GM12892 (cell line): ENCODE measurements at regions not wholly inside any gene's neighbourhood (a gene's known extent, or its start where the extent isn't known, plus 50 kb on each side); places are given as distances from the start of the nearest gene placed in this dataset.
"Not testable (repeated sequence)": the region's sequence is repeated elsewhere in the genome, so short reads cannot be mapped to it uniquely, and the experiment has no call there.

Source experiments
- DNase-seq: peaks from one replicate; pipeline ENCODE4 v3.0.0; 2011; ENCODE audit not compliant: insufficient read length
- FAIRE-seq: peaks from 2 replicates; lab custom pipeline; 2011; peaks lifted over from hg19 to GRCh38; lab: Jason Lieb, UNC
- POLR2A ChIP-seq: IDR thresholded peaks from 2 replicates; pipeline ENCODE4 v1.6.1; 2011; ENCODE audit warnings: low read depth, low read length, control low read depth
- POLR2AphosphoS5 ChIP-seq: IDR thresholded peaks from 2 replicates; pipeline ENCODE4 v1.6.1; 2011; ENCODE audit warnings: low read depth, low read length, control low read depth
- TAF1 ChIP-seq: IDR thresholded peaks from 2 replicates; pipeline ENCODE4 v1.6.1; 2011; ENCODE audit warnings: low read depth, mild to moderate bottlenecking, control low read depth, low read length, borderline replicate concordance

DNA sequence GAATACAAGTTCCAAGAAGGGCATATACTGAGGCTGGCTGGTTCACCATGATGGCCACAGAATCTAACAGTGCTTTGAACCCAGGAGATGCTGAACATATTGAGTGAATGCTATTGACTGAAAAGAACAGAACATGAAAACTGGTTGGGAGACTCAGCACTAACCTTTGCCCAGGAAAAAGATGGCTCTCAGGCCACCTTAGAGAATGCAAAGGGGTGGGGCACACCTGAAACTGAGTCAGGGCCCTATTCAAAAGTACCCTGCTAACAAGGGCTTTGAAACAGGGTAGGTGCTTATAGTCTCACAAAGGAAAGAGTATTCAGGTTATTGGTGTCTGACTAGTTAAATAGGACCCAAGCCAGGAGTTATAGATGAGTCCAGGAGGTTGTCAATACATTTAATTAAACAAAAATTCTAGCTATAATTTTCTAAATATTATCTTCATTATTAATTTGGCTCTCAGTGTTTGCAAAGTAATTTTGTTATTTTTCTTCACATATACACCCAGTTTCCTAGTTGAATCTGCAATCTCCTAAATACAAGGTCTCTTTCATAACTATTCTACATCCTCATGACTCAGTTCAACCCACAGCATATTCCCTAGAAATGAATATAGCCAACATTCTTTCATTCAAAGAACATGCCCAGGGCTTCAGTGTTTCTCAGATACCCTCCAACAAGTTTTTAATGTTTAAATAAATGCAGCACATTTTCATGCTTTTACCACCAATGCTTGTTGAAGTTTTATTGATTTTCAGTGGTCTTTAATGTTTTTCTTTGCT lies 144.2 kb upstream of the RAPGEF2 start:
- no peak for DNase-seq
- TF ChIP-seq POLR2A, result no peak
- TF ChIP-seq TAF1, result no peak
- no peak for TF ChIP-seq POLR2AphosphoS5
- no peak for FAIRE-seq

DNA sequence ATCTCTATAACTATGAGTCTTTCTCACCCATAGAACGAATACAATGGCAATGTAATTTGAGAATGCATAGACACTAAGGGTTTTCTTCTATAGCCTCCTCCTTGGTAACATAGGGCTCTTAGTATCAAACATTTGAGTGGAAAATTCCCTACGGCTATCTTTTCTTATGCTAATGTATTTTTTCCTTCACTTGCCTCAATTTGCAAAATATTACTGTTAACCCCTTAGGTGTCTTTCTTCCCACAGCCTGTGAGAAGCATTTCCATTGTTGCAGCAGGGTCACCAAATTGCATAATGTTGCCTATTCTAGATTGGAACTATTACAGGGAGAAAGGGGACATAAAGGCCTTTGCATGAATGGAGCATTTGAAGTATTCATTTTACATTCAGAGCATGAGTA lies 140.5 kb upstream of the RAPGEF2 start:
- TF ChIP-seq POLR2AphosphoS5 (no peak), POLR2A (no peak), TAF1 (no peak)
- no peak for FAIRE-seq
- no peak for DNase-seq

DNA sequence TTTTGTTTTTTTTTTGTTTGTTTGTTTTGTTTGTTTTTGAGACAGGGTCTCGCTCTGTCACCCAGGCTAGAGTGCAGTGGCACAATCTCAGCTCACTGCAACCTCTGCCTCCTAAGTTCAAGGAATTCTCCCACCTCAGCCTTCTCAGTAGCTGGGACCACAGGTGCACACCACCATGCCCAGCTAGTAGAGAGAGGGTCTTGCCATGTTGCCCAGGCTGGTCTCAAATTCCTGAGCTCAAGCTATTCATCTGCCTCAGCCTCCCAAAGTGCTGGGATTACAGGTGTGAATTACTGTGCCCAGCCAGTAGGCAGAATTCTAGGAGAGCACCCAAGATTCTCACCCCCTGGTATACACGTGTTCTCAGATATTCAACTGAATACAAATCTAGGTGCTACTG lies 139.6 kb upstream of the RAPGEF2 start:
- not testable (repeated sequence) for DNase-seq, FAIRE-seq

DNA sequence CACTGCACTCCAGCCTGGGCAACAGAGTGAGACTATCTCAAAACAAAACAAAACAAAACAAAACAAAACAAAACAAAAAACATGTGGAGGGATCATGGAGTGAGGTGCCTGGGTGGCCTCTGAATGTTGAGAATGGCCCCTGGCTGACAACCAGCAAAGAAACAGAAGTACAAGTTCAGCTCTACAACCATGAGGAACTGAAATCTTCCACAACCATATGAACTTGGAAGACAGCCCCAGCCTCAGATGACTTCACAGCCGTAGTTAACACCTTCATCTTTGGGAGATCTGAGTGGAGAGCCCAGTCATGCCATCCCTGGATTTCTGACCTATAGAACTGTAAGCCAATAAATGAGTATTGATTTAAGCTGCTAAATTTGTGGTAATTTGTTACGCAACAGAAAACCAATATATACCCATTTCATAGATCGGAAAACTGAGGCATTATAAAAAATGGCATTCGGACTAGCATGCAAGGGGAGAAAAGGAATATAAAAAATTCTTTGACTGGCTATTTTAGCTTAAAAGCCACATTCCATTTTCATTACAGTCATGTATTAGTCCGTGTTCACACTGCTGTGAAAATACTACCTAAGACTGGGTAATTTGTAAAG lies 138.7 kb upstream of the RAPGEF2 start:
- FAIRE-seq, result no peak
- DNase-seq, result no peak
- TF ChIP-seq TAF1 (no peak), POLR2AphosphoS5 (no peak), POLR2A (no peak)

DNA sequence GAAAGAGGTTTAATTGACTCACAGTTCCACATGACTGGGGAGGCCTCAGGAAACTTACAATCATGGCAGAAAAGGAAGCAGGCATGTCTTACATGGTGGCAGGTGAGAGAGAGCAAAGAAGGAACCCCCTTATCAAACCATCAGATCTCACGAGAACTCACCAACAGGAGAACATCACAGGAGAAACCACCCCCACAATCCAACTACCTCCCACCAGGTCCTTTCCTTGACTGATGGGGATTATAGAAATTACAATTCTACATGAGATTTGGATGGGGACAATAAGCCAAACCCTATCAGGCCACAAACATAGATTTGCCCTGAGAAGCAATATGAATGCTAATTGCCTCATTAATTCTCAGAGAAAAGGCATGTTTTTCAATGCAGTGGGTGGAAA lies 138.2 kb upstream of the RAPGEF2 start:
- DNase-seq (no peak), FAIRE-seq (no peak)
- TF ChIP-seq POLR2A, result no peak
- TF ChIP-seq TAF1, result no peak
- no peak for TF ChIP-seq POLR2AphosphoS5

DNA sequence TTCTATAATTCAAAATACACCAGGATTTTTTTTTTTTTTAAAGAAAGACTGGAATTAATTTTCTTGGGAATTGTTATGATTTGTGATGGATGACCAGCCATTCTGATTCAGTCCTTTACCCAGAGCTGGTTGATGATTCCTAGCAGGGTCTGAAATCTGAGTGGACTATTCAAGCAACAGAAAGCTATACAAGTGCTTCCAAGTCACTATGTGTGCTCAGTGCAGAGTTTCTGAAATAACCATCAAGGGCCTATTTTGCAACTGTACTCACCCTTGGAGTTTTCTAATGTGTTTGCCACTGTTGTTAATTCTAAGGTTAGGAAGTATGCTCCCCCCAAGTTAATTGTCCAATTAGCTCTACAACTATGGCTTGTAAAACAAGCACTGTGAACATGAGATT lies 137.7 kb upstream of the RAPGEF2 start:
- FAIRE-seq (no peak), DNase-seq (no peak)
- TF ChIP-seq POLR2A (no peak), POLR2AphosphoS5 (no peak), TAF1 (no peak)

DNA sequence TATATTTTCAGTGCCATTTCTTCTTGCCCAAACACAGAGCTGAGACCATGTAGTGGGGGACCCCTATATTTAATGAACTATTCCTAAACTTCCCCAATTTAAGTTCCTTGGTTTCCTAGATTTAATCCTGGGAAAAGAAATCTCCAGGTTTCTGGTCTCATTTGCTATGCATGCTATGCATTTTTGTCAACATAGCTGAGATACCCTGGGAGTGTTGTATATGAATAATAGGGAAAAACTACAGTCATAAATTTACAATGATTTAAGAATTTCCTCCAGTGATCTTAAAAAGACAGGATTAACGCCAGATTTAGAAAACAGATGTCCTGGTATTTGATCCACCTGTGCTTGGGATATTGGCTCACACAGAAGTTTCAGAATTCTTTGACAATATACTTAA lies 136.8 kb upstream of the RAPGEF2 start:
- TF ChIP-seq POLR2AphosphoS5 (no peak), TAF1 (no peak), POLR2A (no peak)
- no peak for FAIRE-seq
- no peak for DNase-seq

DNA sequence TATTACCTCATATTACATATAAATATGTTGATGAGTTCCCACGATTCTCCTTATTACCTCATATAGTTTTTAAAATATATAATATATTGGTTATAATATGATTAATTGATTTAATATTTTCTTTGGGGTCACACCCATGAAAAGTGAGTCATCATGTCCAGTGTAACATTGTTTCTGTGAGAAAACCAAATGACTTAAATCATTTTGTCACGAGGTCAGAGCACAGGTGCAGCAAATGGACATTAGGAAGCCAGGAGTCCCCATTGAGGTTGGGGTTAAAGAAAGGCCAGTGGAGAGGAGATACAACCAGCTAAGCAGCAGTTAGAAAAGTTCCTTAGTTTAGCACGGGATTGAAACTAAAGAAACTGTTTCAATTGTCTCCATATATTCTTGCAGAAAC lies 133.9 kb upstream of the RAPGEF2 start:
- DNase-seq (no peak), FAIRE-seq (no peak)

DNA sequence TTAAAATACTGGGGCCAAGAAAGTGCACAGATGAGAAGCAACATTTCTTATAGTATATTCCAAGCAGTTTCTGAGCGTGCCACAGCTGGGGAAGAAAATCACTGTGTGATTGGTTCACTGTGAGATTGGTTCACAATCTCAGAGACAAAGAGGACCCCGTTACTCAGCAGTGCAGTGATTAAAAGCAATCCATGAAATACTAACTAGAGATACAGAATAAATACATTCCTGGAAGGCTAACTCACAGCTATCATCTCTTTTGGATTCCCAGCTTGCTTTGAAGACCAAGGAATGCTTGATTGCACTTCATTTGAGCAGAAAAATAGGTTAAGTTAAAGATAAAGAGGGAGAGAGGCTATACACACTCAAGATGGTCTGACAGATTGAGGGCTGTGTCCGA lies 132.1 kb upstream of the RAPGEF2 start:
- FAIRE-seq, result no peak

More for the DNA sequence above, 133.9 kb upstream of the RAPGEF2 start:
- TF ChIP-seq POLR2AphosphoS5 (no peak), POLR2A (no peak), TAF1 (no peak)

DNA sequence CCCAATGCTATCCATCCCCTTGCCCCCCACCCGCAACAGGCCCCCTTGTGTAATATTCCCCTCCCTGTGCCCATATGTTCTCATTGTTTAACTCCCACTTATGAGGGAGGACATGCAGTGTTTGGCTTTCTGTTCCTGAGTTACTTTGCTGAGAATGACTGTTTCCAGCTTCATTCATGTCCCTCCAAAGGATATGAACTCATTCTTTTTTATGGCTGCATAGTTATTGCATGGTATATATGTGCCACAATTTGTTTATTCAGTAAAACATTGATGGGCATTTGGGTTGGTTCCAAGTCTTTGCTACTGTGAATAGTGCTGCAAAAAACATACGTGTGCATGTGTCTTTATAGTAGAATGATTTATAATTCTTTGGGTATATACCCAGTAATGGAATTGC lies 128.4 kb upstream of the RAPGEF2 start:
- not testable (repeated sequence) for DNase-seq, FAIRE-seq

More for the DNA sequence above, 132.1 kb upstream of the RAPGEF2 start:
- DNase-seq, result no peak
- TF ChIP-seq POLR2A, result no peak
- TF ChIP-seq TAF1, result no peak
- no peak for TF ChIP-seq POLR2AphosphoS5

DNA sequence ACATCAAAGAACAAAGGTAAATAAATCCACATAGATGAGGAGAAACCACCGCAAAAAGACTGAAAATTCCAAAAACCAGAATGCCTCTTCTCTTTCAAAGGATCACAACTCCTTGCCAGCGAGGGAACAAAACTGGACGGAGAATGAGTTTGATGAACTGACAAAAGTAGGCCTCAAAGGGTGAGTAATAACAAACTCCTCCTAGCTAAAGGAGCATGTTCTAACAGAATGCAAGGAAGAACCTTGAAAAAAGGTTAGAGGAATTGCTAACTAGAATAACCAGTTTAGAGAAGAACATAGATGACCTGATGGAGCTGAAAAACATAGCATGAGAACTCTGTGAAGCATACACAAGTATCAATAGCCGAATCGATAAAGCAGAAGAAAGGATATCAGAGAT lies 122.2 kb upstream of the RAPGEF2 start:
- DNase-seq, FAIRE-seq: not testable (repeated sequence)

DNA sequence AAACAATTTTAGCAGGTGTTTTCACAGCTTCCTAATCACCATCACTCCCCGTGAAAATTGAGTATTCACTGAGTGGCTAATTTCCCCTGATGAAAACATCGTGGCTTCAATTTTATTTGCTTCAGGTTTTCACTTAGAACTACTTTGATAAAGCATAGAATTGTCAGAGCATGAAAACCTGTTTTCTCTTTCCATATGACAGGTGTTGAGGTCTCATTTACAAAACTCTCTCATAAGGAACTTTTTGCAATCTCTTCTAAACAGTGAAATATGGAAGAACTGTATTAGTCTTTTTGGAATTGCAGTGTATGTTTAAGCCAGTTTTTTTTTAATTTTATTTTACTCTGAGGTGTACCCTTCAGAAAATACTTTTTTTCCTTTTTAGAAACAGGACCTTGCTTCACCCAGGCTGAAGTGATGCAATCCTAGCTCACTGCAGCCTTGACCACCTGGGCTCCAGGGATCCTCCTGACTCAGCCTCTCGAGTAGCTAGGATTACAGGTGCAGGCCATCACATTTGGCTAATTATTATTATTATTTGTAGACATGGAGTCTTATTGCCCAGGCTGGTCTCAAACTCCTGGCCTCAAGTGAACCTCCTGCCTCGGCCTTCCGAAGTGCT lies 111.2 kb upstream of the RAPGEF2 start:
- FAIRE-seq (no peak), DNase-seq (no peak)
- TF ChIP-seq TAF1 (no peak), POLR2AphosphoS5 (no peak), POLR2A (no peak)

DNA sequence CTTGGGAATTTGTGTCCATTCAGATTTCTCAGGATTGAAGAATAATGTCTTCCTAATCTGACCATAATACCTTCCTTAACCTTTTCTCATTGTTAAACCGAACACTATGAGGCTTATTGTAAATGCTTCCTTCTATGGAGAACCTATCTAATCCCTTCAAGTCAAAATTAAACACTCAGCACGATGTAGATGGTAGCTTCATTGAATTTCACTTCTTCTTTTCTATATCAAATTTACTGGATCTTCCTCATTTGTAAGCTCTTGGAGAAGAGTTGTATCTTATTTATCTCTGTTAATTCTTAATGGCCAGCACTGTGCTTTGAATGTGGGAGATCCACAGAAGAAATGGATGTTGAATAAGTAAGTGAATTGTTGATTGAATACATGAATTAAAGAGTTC lies 109.0 kb upstream of the RAPGEF2 start:
- TF ChIP-seq POLR2AphosphoS5 (no peak), TAF1 (no peak), POLR2A (no peak)
- FAIRE-seq (no peak), DNase-seq (no peak)
